ENCODE measurements at regions not wholly inside any gene's neighbourhood (a gene's known extent, or its start where the extent isn't known, plus 50 kb on each side); places are given as distances from the start of the nearest gene placed in this dataset.

GRCh38 chr5:4108690-4109089 lies 513.1 kb downstream of the IRX1 start:
- Histone ChIP-seq H3K4me3 (replicated peaks; ENCODE audit: insufficient read depth, low read length) (no peak overlapping the region), H3K27ac (replicated peaks) (no peak overlapping the region), H3K27me3 (ENCODE audit: insufficient read depth, poor library complexity, severe bottlenecking) (no peaks in the 10 kb centered on the region)
- TF ChIP-seq GABPA (IDR thresholded peaks at IDR 0.05; ENCODE audit: low read depth) (no peak), POLR2AphosphoS5 (IDR thresholded peaks at IDR 0.05; ENCODE audit: low read depth) (no peak), SPI1 (IDR thresholded peaks at IDR 0.05; ENCODE audit: borderline replicate concordance, low read depth) (no peak), CTCF (IDR thresholded peaks at IDR 0.05; ENCODE audit: insufficient read depth, low read length) (no peak), REST (IDR thresholded peaks at IDR 0.05; ENCODE audit: insufficient replicate concordance, low read depth) (no peak)
- DNase-seq (ENCODE audit: low read depth in 1 of 2, low spot score in 1 of 2): no peak

GRCh38 chr5:4113426-4113825 lies 517.8 kb downstream of the IRX1 start:
- Histone ChIP-seq H3K27me3 (ENCODE audit: insufficient read depth, poor library complexity, severe bottlenecking) (no peaks in the 10 kb centered on the region), H3K4me3 (replicated peaks; ENCODE audit: insufficient read depth, low read length) (no peak overlapping the region), H3K27ac (replicated peaks) (no peak overlapping the region)
- no peak for DNase-seq (ENCODE audit: low read depth in 1 of 2, low spot score in 1 of 2)
- no peak for TF ChIP-seq SPI1 (IDR thresholded peaks at IDR 0.05; ENCODE audit: borderline replicate concordance, low read depth)
- no peak for TF ChIP-seq CTCF (IDR thresholded peaks at IDR 0.05; ENCODE audit: insufficient read depth, low read length)
- no peak for TF ChIP-seq GABPA (IDR thresholded peaks at IDR 0.05; ENCODE audit: low read depth)
- TF ChIP-seq POLR2AphosphoS5 (IDR thresholded peaks at IDR 0.05; ENCODE audit: low read depth): no peak
- no peak for TF ChIP-seq REST (IDR thresholded peaks at IDR 0.05; ENCODE audit: insufficient replicate concordance, low read depth)

- DNase-seq (ENCODE audit: low read depth in 1 of 2, low spot score in 1 of 2): no peak
- no peak for TF ChIP-seq REST (IDR thresholded peaks at IDR 0.05; ENCODE audit: insufficient replicate concordance, low read depth)
- TF ChIP-seq SPI1 (IDR thresholded peaks at IDR 0.05; ENCODE audit: borderline replicate concordance, low read depth): no peak
- TF ChIP-seq CTCF (IDR thresholded peaks at IDR 0.05; ENCODE audit: insufficient read depth, low read length): no peak
- no peak for TF ChIP-seq GABPA (IDR thresholded peaks at IDR 0.05; ENCODE audit: low read depth)
- no peak for TF ChIP-seq POLR2AphosphoS5 (IDR thresholded peaks at IDR 0.05; ENCODE audit: low read depth)
- H3K27ac ChIP-seq (replicated peaks): no peak overlapping the region
These were observed 518.3 kb downstream of the IRX1 start for GRCh38 chr5:4113905-4114304.

More at GRCh38 chr5:4113905-4114304, 518.3 kb downstream of the IRX1 start:
- H3K4me3 ChIP-seq (replicated peaks; ENCODE audit: insufficient read depth, low read length): no peak overlapping the region
- no peaks in the 10 kb centered on the region for H3K27me3 ChIP-seq (ENCODE audit: insufficient read depth, poor library complexity, severe bottlenecking)
